GF-D8 (cell line): ENCODE measurements at regions not wholly inside any gene's neighbourhood (a gene's known extent, or its start where the extent isn't known, plus 50 kb on each side); places are given as distances from the start of the nearest gene placed in this dataset.
A peak's percentile ranks its signal among the peaks of the same experiment; 100 is the strongest.

Experiments used
- DNase-seq: peaks from one replicate; lab custom pipeline; 2025; lab: John Stamatoyannopoulos, UW

DNA sequence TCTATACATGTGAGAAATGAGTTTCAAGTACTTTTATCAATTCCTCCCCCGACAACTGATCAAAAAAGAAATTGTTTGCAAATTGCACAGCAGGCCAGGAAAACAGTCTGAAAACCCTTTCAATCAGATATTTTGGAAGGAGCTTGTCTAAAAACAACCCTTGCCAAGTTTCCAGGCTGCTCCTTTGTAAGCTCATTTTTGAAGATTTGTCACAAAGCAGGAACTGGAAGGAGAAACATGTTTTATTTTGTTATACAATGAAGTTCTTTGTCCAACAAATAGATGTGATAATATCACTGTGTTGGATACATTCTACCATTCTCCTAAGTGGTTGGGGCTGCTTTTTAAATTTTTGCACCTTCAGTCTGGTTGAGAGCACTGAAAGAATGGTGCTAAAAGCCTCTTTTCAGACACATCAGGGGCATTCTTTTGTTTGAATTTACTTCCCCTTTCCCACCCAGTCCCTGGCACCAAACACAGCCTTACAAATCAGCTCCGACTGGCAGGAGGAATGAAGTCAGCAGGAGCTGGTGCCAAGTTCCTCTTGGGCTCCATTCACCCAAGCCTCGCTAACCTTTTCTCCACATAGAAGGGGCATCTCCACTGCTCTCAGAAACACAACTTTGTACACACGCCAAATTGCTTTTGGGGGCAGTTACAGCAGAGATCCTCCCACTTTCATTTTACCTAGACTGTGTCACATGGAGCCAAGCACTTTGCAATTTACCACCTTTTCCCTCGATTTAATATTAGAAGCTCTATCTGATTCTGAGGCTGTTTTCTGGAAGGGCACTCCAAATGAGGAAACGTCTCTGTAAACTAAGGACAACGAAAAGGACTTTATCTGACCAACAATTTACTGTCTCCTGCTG lies 88.0 kb downstream of the C1D start:
- DNase-seq: peak; percentile 16

DNA sequence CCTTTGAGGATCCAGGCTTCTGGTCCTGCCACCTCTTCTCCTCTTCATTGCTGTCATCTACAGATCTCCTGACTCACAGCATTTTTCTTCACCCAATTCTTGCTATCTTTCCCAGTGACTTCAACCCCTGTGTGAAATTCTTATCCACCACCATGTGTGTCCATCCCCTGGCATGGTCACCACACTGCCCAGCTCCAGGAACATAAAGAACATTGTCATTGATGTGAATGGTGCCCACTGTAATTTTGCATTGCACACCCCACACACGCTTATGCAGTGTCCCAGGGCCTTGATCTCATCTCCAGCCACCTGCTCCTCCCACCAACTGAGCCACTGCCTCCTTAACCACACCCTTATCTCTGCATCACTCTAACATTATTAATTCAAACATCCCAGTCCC lies 85.3 kb downstream of the C1D start:
- DNase-seq: no peak

DNA sequence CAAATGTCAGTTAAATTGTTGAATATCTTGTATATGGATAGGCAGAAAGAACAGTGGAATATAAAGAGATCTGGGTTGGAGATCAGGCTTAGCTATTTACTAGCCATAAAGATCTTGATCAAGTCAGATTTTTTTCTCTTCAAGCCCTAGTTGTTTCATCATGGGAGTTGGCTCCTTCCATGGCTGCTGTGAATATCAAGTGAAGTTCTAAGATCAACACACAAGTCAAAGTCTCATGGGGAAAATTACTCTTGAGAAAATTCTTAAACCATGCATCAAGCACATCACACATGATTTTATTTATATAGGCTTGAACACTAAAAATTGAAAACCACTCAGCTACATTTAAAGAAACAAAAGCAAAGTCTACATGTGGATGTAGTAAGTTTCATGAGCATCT lies 79.8 kb downstream of the C1D start:
- DNase-seq: no peak

DNA sequence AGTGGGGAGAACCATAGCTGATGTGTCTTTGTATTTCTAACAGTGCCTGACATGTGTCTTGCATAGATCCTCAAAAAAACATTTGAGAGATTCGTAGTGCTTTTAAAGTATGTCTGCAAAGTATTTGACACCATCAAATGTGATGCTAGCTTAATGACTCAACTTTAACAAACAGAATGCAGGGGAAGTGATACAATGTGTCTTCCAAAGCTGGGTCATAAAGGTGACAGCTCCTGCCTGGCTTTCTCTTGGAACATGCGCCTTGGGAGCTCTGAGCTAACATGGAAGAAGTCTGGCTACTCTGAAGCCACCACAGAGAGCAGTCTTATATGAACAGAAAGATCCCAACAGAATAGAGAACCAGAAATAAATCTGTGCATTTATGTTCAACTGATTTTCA lies 78.2 kb downstream of the C1D start:
- DNase-seq: no peak

DNA sequence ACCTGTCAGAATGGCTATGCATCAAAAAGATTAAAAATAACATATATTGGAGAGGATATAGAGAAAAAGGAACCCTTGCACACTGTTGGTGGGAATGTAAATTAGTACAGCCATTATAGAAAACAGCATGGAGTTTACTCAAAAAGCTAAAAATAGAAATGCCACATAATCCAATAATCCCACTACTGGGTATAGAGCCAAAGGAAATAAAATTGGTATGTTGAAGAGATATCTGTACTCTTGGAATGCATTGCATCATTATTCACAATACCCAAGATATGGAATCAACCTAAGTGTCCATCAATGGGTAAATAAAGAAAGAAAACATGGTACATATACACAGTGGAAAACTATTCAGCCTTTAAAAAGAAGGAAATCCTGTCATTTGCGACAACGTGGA lies 77.2 kb downstream of the C1D start:
- DNase-seq: no peak

DNA sequence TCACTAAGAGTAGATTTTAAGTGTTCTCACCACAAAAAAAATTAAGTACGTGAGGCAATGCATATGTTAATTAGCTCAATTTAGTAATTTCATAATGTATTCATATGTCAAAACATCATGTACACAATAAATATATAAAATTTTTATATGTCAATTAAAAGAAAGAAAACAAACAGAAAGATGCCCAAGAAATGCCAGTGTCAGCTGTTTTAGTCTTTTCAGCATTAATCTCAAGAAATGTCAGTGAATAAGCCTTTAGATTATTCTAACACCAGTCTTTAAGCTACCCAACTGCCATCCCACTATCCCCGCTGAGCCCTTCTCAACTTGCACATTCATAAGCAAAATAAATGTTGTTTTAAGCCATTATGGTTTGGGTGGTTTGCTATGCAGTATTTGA lies 76.5 kb downstream of the C1D start:
- no peak for DNase-seq
